Spleen (tissue), 7 donors: ENCODE measurements at regions not wholly inside any gene's neighbourhood (a gene's known extent, or its start where the extent isn't known, plus 50 kb on each side); places are given as distances from the start of the nearest gene placed in this dataset.

Source experiments
- CTCF ChIP-seq, 11 experiments: fragments of 200-600 bp in 7 of 11; fragments of 450-650 bp in 4 of 11; sonication (generic) in 4 of 11; IDR thresholded peaks in 8 of 11; conservative IDR thresholded peaks in 3 of 11; 1 replicate in 7 of 11; 2 replicates in 4 of 11; pipeline versions ENCODE4 v1.4.0 to v1.8.0; 2016 to 2021; ENCODE audit warnings: antibody characterized with exemption in 11 of 11, inconsistent platforms in 4 of 11, mild to moderate bottlenecking in 1 of 11
- POLR2A ChIP-seq, 3 donors: fragments of 450-650 bp; IDR thresholded peaks; one replicate each; pipeline ENCODE4 v1.5.1; 2017; ENCODE audit warnings: antibody characterized with exemption in 3 of 3, mild to moderate bottlenecking in 1 of 3
- POLR2AphosphoS5 ChIP-seq, 3 donors: sonication (generic); formaldehyde crosslinking; IDR thresholded peaks; one replicate each; pipeline ENCODE4 v1.5.1; 2017; ENCODE audit warnings: antibody characterized with exemption in 3 of 3
- donor health status: DM: no; HTN: no; CAD: no; lungs with moderate emphysema.
- donor health status: DM: no; HTN: no; CAD: no.
- donor health status: DM: no; HTN: no; CAD: no.

- TF ChIP-seq CTCF (IDR thresholded peaks at IDR 0.05 in 8 of 11, conservative IDR thresholded peaks at IDR 0.05 in 3 of 11) (no peak), POLR2AphosphoS5 (IDR thresholded peaks at IDR 0.05) (no peak), POLR2A (IDR thresholded peaks at IDR 0.05) (no peak)
Observed at GRCh38 chr10:28397229-28397628, 94.4 kb upstream of the MPP7 start.
